ENCODE measurements at regions not wholly inside any gene's neighbourhood (a gene's known extent, or its start where the extent isn't known, plus 50 kb on each side); places are given as distances from the start of the nearest gene placed in this dataset.

DNA sequence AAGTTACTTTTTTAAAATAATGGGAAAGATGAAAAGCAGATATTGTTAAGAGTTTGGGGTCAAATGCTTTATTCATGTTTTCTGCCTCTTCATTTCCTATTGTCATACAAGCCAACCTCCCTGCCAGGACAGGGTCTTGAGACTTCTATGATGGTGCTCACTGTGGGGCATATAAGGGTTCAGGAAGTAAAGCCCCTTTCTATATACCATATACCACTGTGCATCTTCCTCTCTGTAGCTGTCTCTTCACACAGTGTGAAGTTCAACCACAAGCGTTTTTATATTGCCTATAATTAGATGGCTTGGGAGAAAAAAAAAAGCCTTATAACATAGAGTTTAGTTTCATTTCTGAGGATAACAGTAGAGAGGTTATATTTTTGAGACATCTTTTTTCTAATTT is 389.8 kb upstream of the SORCS1 start:
- H3K27ac ChIP-seq: no peak overlapping the region

GRCh38 chr10:107553470-107553869 is 389.0 kb upstream of the SORCS1 start:
- no peak overlapping the region for H3K27ac ChIP-seq
- TF ChIP-seq CTCF (conservative IDR thresholded peaks at IDR 0.05): no peak

More for the DNA sequence above, 389.8 kb upstream of the SORCS1 start:
- TF ChIP-seq CTCF (conservative IDR thresholded peaks at IDR 0.05): no peak

DNA sequence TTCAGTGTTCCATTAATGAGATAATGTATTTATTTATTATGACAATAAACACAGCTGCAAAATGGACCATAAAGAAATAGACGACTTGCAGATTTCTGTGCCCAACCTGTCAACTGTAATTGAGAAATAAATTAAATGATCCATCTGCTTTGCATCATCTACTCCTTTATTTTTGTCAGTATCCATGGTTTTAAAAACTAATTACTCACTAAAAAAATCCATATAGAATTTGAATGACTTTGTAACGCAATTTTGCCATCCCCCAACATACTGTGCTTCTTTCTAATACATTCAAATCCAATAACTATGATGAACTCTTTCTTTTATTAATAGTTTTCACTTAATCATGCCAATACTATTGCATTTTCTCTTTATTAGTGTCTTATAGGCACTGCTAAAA is 388.5 kb upstream of the SORCS1 start:
- no peak overlapping the region for H3K27ac ChIP-seq
- no peak for TF ChIP-seq CTCF (conservative IDR thresholded peaks at IDR 0.05)

GRCh38 chr10:107548301-107548700 is 383.8 kb upstream of the SORCS1 start:
- no peak for TF ChIP-seq CTCF (conservative IDR thresholded peaks at IDR 0.05)
- no peak overlapping the region for H3K27ac ChIP-seq

DNA sequence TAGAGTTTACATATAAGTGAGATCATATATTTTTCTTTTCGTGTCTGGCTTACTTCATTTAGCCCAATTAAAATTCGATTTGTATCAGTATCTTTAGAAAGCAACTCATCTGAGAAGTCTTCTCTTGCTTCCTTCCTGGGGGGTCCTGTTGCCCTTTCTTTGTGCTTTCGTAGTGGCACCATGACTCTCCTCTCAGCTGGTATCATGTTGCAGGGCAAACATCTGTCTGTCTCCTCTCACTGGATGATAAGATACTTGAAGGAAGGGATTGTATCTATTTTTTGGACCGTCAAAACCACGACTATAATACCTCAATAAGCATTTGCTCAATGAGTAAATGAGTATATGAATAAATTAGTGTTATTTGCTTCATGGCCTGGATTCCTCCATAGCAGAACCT is 382.5 kb upstream of the SORCS1 start:
- no peak for TF ChIP-seq CTCF (conservative IDR thresholded peaks at IDR 0.05)
- H3K27ac ChIP-seq: no peak overlapping the region

DNA sequence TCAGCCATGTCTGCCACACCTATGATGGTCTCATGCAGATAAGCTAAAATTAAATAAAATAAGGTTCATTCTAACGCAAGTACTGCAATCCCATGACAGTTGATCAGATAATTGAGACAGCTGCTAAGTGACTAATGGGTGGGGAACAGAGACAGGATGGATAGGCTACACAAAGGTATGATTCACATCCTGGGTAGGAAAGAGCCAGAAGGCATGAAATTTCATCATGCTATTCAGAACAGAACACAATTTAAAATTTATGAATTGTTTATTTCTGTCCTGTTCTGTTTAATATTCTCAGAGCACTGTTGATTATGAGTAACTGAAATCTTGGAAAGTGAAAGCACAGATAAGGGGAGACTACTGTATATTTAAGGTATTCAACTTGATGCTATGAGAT is 381.8 kb upstream of the SORCS1 start:
- no peak overlapping the region for H3K27ac ChIP-seq
- TF ChIP-seq CTCF (conservative IDR thresholded peaks at IDR 0.05): no peak

DNA sequence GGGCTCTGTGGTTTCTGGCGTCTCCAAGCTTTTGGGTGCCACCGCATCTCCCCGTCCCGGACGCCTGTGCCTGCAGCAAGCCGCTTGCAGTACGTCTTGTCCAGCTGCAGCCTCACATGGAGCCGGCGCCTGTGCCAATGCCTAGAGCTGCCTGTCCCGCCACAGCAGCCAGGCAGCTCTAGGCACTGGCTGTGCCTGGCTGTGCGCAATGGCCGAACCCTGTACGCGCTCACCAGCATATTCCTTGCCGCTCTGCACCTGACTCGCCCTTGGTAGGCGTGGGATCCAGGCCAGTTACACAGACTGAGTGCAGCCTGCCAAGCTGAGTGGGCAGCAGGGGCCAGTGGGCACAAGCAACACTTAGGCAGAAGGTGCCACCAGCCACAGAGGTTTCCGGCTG is 381.2 kb upstream of the SORCS1 start:
- H3K27ac ChIP-seq: no peak overlapping the region
- TF ChIP-seq CTCF (conservative IDR thresholded peaks at IDR 0.05): no peak

Measured in VCaP (cell line).